Muscle layer of duodenum (tissue), 2 donors: ENCODE measurements at regions not wholly inside any gene's neighbourhood (a gene's known extent, or its start where the extent isn't known, plus 50 kb on each side); places are given as distances from the start of the nearest gene placed in this dataset.
"Not testable (repeated sequence)": the region's sequence is repeated elsewhere in the genome, so short reads cannot be mapped to it uniquely, and the experiment has no call there.

Experiments
- H3K27ac ChIP-seq: one replicate; pipeline ENCODE4 v1.7.0; 2013; ENCODE audit warnings: mild to moderate bottlenecking, low read length
- H3K27me3 ChIP-seq: one replicate; pipeline ENCODE4 v1.7.0; 2013; ENCODE audit warnings: low read depth, mild to moderate bottlenecking, control low read depth, low read length
- H3K36me3 ChIP-seq, 2 donors: one replicate each; pipeline ENCODE4 v1.7.0; 2013; ENCODE audit warnings: low read length in 2 of 2, control low read depth in 1 of 2, mild to moderate bottlenecking in 1 of 2; ENCODE audit not compliant: insufficient read depth in 2 of 2, control insufficient read depth in 1 of 2
- H3K4me1 ChIP-seq, 2 donors: one replicate each; pipeline ENCODE4 v1.7.0; 2013; ENCODE audit warnings: low read length in 2 of 2, mild to moderate bottlenecking in 2 of 2, control low read depth in 1 of 2, moderate library complexity in 1 of 2; ENCODE audit not compliant: insufficient read depth in 2 of 2, control insufficient read depth in 1 of 2
- H3K4me3 ChIP-seq, 2 donors: one replicate each; pipeline ENCODE4 v1.7.0; 2013; ENCODE audit warnings: low read length in 2 of 2, low read depth in 1 of 2, mild to moderate bottlenecking in 1 of 2
- H3K9me3 ChIP-seq, 2 donors: one replicate each; pipeline ENCODE4 v1.7.0; 2013; ENCODE audit warnings: low read length in 2 of 2, control low read depth in 1 of 2, mild to moderate bottlenecking in 1 of 2; ENCODE audit not compliant: control insufficient read depth in 1 of 2
- donor health status: healthy.

GRCh38 chr1:118459871-118460270, 274.8 kb upstream of the SPAG17 start:
- H3K4me3 ChIP-seq: no peak overlapping the region

GRCh38 chr1:118453856-118454255, 268.8 kb upstream of the SPAG17 start:
- H3K36me3 ChIP-seq, H3K9me3 ChIP-seq, H3K4me3 ChIP-seq, H3K27ac ChIP-seq, H3K4me1 ChIP-seq, H3K27me3 ChIP-seq: not testable (repeated sequence)

More at GRCh38 chr1:118459871-118460270, 274.8 kb upstream of the SPAG17 start:
- Histone ChIP-seq H3K36me3 (no peaks in the 10 kb centered on the region), H3K4me1 (no peaks in the 10 kb centered on the region), H3K9me3 (peaks cover 5 to 24% of the 10 kb centered on the region in 2 donors), H3K27ac (no peak overlapping the region), H3K27me3 (no peaks in the 10 kb centered on the region)

- Histone ChIP-seq H3K4me3 (no peak overlapping the region), H3K4me1 (no peaks in the 10 kb centered on the region), H3K36me3 (no peaks in the 10 kb centered on the region), H3K9me3 (peaks cover 0 to 11% of the 10 kb centered on the region in 2 donors), H3K27ac (no peak overlapping the region), H3K27me3 (no peaks in the 10 kb centered on the region)
Observed at GRCh38 chr1:118445156-118445555, 260.1 kb upstream of the SPAG17 start.

- no peaks in the 10 kb centered on the region for H3K27me3 ChIP-seq
- H3K9me3 ChIP-seq: no peaks in the 10 kb centered on the region
- H3K4me1 ChIP-seq: no peaks in the 10 kb centered on the region
- H3K27ac ChIP-seq: no peak overlapping the region
- H3K36me3 ChIP-seq: no peaks in the 10 kb centered on the region
- no peak overlapping the region for H3K4me3 ChIP-seq
Observed at GRCh38 chr1:118442214-118442613, 257.2 kb upstream of the SPAG17 start.

GRCh38 chr1:118437664-118438063, 252.6 kb upstream of the SPAG17 start:
- Histone ChIP-seq H3K9me3 (no peaks in the 10 kb centered on the region), H3K36me3 (no peaks in the 10 kb centered on the region), H3K4me1 (no peaks in the 10 kb centered on the region), H3K27ac (no peak overlapping the region), H3K4me3 (no peak overlapping the region), H3K27me3 (no peaks in the 10 kb centered on the region)

- no peaks in the 10 kb centered on the region for H3K4me1 ChIP-seq
- H3K27ac ChIP-seq: no peak overlapping the region
- no peak overlapping the region for H3K4me3 ChIP-seq
- H3K9me3 ChIP-seq: no peaks in the 10 kb centered on the region
- no peaks in the 10 kb centered on the region for H3K27me3 ChIP-seq
- H3K36me3 ChIP-seq: no peaks in the 10 kb centered on the region
Observed at GRCh38 chr1:118429856-118430255, 244.8 kb upstream of the SPAG17 start.

- Histone ChIP-seq H3K4me1 (no peaks in the 10 kb centered on the region), H3K36me3 (no peaks in the 10 kb centered on the region), H3K27me3 (no peaks in the 10 kb centered on the region), H3K4me3 (no peak overlapping the region), H3K27ac (no peak overlapping the region), H3K9me3 (no peaks in the 10 kb centered on the region)
Observed at GRCh38 chr1:118421868-118422350, 236.9 kb upstream of the SPAG17 start.

GRCh38 chr1:118404024-118404423, 219.0 kb upstream of the SPAG17 start:
- Histone ChIP-seq H3K27ac (no peak overlapping the region), H3K36me3 (no peaks in the 10 kb centered on the region), H3K4me1 (no peaks in the 10 kb centered on the region), H3K27me3 (no peaks in the 10 kb centered on the region), H3K4me3 (no peak overlapping the region), H3K9me3 (peaks cover 0 to 9% of the 10 kb centered on the region in 2 donors)

GRCh38 chr1:118397496-118397859, 212.4 kb upstream of the SPAG17 start:
- no peak overlapping the region for H3K4me3 ChIP-seq
- no peak overlapping the region for H3K27ac ChIP-seq
- H3K9me3 ChIP-seq: no peaks in the 10 kb centered on the region
- H3K36me3 ChIP-seq: no peaks in the 10 kb centered on the region
- no peaks in the 10 kb centered on the region for H3K27me3 ChIP-seq
- H3K4me1 ChIP-seq: peaks cover 0 to 15% of the 10 kb centered on the region in 2 donors

- no peaks in the 10 kb centered on the region for H3K9me3 ChIP-seq
- H3K27ac ChIP-seq: no peak overlapping the region
Observed at GRCh38 chr1:118396829-118397495, 211.9 kb upstream of the SPAG17 start.

GRCh38 chr1:118396279-118396678, 211.3 kb upstream of the SPAG17 start:
- no peaks in the 10 kb centered on the region for H3K27me3 ChIP-seq
- H3K4me3 ChIP-seq: no peak overlapping the region
- no peaks in the 10 kb centered on the region for H3K9me3 ChIP-seq
- no peaks in the 10 kb centered on the region for H3K36me3 ChIP-seq
- H3K4me1 ChIP-seq: peaks cover 0 to 15% of the 10 kb centered on the region in 2 donors
- no peak overlapping the region for H3K27ac ChIP-seq

More at GRCh38 chr1:118396829-118397495, 211.9 kb upstream of the SPAG17 start:
- Histone ChIP-seq H3K36me3 (no peaks in the 10 kb centered on the region), H3K4me1 (peaks cover 0 to 15% of the 10 kb centered on the region in 2 donors), H3K27me3 (no peaks in the 10 kb centered on the region), H3K4me3 (no peak overlapping the region)

- no peaks in the 10 kb centered on the region for H3K27me3 ChIP-seq
- H3K9me3 ChIP-seq: no peaks in the 10 kb centered on the region
- H3K36me3 ChIP-seq: no peaks in the 10 kb centered on the region
- H3K27ac ChIP-seq: no peak overlapping the region
- H3K4me1 ChIP-seq: peaks cover 0 to 15% of the 10 kb centered on the region in 2 donors
- H3K4me3 ChIP-seq: no peak overlapping the region
Observed at GRCh38 chr1:118395430-118395991, 210.5 kb upstream of the SPAG17 start.
